ES-I3 (cell line): ENCODE measurements at regions not wholly inside any gene's neighbourhood (a gene's known extent, or its start where the extent isn't known, plus 50 kb on each side); places are given as distances from the start of the nearest gene placed in this dataset.

ENCODE experiments used
- H3K36me3 ChIP-seq: 2 replicates; pipeline ENCODE4 v1.6.1; 2013; ENCODE audit warnings: mild to moderate bottlenecking, low read length, control low read depth, moderate library complexity; ENCODE audit not compliant: insufficient read depth
- H3K4me1 ChIP-seq: 2 replicates; pipeline ENCODE4 v1.6.1; 2013; ENCODE audit warnings: mild to moderate bottlenecking, control low read depth, low read length; ENCODE audit not compliant: insufficient read depth
- H3K9ac ChIP-seq: 2 replicates; pipeline ENCODE4 v1.6.1; 2013; ENCODE audit warnings: low read depth, mild to moderate bottlenecking, low read length, moderate library complexity
- H3K9me3 ChIP-seq: 2 replicates; pipeline ENCODE4 v1.6.1; 2013; ENCODE audit warnings: mild to moderate bottlenecking, low read length, moderate library complexity; ENCODE audit not compliant: control insufficient read depth, insufficient read depth

GRCh38 chr14:85442996-85443395, 86.9 kb upstream of the FLRT2 start:
- Histone ChIP-seq H3K9me3 (no peaks in the 10 kb centered on the region), H3K4me1 (no peaks in the 10 kb centered on the region; the same call in 1 of the 2 replicates), H3K9ac (no peak overlapping the region), H3K36me3 (no peaks in the 10 kb centered on the region)

- Histone ChIP-seq H3K4me1 (no peaks in the 10 kb centered on the region; the same call in 1 of the 2 replicates), H3K9me3 (no peaks in the 10 kb centered on the region), H3K36me3 (no peaks in the 10 kb centered on the region), H3K9ac (no peak overlapping the region)
Measured at GRCh38 chr14:85444635-85445034, 85.3 kb upstream of the FLRT2 start.

GRCh38 chr14:85445151-85445795, 84.7 kb upstream of the FLRT2 start:
- H3K4me1 ChIP-seq = no peaks in the 10 kb centered on the region; the same call in 1 of the 2 replicates
- no peak overlapping the region for H3K9ac ChIP-seq
- H3K36me3 ChIP-seq = no peaks in the 10 kb centered on the region
- H3K9me3 ChIP-seq = no peaks in the 10 kb centered on the region

DNA sequence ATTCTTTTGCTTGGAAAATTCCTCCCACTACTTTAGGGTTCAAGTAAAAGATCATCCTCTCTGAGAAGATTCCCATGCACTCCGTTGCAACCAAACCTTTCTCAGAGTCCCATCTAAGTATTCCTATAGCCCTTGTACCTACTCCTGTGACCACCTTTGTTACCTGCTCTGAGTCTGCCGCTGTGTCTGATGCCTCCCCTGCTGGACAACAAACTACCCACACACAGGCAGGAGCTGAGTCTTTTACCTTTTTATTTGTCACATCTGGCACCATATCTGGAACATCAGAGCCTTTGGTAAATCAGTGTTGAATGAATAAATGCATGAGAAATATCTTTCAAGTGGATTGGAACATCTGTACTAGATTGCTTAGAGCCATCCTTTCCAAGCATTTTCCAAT, 82.1 kb upstream of the FLRT2 start:
- H3K9ac ChIP-seq = no peak overlapping the region
- no peaks in the 10 kb centered on the region for H3K36me3 ChIP-seq
- H3K4me1 ChIP-seq = no peaks in the 10 kb centered on the region
- H3K9me3 ChIP-seq = no peaks in the 10 kb centered on the region

DNA sequence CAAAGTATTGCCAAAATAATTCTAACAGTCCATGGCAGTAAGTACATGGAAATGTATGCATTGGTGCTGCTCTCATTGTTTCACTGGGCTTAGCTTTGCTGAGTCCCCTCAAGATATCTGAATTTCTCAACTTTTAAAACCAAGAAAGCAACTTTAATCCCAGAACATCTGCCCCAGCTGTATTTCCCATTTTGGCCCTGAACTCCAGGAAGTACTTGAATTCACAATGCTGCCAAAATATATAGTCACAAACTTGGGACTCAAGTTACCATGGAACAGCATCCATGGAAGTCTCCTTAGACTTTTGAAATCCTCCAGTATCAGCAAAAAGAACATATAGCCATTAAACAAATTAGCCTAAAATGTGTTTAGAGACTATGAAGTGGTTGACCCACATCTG, 78.5 kb upstream of the FLRT2 start:
- H3K4me1 ChIP-seq = no peaks in the 10 kb centered on the region
- no peaks in the 10 kb centered on the region for H3K36me3 ChIP-seq
- no peaks in the 10 kb centered on the region for H3K9me3 ChIP-seq
- no peak overlapping the region for H3K9ac ChIP-seq

DNA sequence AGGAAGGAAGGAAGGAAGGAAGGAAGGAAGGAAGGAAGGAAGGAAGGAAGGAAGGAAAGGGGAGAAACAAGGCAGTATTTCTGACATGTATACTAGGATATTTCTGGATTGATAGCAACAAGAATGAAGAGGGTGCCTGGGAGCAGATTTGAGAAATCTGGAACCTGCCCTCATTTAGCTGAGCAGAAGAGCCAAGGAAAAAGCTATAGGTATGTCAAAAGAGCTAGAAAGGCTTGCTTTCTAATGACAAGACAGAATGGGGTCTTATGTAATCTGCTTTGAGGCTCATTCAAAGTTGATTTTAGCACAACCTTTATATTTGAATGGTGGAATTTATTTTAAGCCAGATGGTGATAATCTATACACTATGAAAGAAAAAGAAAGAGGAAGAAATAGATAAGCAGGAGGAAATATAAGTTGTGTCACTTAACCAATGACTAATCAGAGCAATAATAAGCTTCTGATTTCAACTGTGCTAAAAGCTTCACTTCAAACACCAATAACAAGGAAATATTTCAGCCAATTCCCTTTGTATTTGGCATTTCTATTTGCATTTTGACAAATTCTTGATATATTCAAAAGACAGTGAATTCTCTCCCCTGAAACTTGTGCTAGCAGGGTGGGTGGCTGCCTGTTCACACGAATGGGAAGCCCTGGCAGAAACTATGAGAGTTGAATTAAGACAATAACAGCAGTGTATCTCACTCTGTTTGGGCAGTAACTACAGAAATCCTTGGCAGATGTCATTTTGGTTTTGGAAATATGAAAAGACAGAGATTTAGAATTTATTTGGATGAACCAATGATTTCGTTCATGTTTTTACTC, 76.3 kb upstream of the FLRT2 start:
- H3K9ac ChIP-seq = no peak overlapping the region
- no peaks in the 10 kb centered on the region for H3K9me3 ChIP-seq
- H3K4me1 ChIP-seq = no peaks in the 10 kb centered on the region
- no peaks in the 10 kb centered on the region for H3K36me3 ChIP-seq

DNA sequence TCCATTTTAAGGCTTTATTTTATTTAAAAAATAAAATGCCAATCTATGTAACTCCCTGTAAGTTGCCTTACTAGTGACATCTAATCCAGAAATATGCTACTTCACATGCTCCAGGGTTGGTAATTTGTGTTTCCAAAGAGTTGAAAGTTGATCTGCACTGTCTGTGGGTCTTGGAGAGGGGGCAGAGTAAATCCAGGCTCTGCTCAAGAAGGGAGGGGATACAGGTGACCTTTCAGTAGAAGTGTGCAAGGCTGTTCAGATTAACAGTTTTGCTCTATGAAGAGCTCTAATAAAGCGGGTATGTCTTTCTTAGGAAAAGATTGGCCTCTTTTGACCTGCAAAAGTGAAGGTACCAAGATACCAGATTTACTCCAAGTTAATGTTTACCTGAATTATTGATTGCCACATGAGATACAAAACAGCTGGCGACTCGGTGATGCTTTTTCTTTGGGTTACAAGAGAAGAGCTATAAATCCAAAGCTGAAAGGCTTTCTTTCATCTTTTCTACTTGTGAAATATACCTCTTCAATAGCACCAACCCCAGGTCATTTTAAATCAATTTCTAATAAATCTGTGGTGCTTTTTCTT, 75.6 kb upstream of the FLRT2 start:
- Histone ChIP-seq H3K9ac (no peak overlapping the region), H3K9me3 (no peaks in the 10 kb centered on the region), H3K4me1 (no peaks in the 10 kb centered on the region), H3K36me3 (no peaks in the 10 kb centered on the region)

GRCh38 chr14:85459361-85460000, 70.5 kb upstream of the FLRT2 start:
- Histone ChIP-seq H3K9me3 (no peaks in the 10 kb centered on the region), H3K36me3 (no peaks in the 10 kb centered on the region), H3K4me1 (peaks cover 9% of the 10 kb centered on the region), H3K9ac (no peak overlapping the region)

GRCh38 chr14:85461432-85462133, 68.4 kb upstream of the FLRT2 start:
- Histone ChIP-seq H3K4me1 (peaks cover 18% of the 10 kb centered on the region), H3K9me3 (no peaks in the 10 kb centered on the region), H3K36me3 (no peaks in the 10 kb centered on the region), H3K9ac (no peak overlapping the region)

- Histone ChIP-seq H3K9me3 (no peaks in the 10 kb centered on the region), H3K9ac (no peak overlapping the region), H3K4me1 (peaks cover 18% of the 10 kb centered on the region), H3K36me3 (no peaks in the 10 kb centered on the region)
Measured at GRCh38 chr14:85463512-85463911, 66.4 kb upstream of the FLRT2 start.

DNA sequence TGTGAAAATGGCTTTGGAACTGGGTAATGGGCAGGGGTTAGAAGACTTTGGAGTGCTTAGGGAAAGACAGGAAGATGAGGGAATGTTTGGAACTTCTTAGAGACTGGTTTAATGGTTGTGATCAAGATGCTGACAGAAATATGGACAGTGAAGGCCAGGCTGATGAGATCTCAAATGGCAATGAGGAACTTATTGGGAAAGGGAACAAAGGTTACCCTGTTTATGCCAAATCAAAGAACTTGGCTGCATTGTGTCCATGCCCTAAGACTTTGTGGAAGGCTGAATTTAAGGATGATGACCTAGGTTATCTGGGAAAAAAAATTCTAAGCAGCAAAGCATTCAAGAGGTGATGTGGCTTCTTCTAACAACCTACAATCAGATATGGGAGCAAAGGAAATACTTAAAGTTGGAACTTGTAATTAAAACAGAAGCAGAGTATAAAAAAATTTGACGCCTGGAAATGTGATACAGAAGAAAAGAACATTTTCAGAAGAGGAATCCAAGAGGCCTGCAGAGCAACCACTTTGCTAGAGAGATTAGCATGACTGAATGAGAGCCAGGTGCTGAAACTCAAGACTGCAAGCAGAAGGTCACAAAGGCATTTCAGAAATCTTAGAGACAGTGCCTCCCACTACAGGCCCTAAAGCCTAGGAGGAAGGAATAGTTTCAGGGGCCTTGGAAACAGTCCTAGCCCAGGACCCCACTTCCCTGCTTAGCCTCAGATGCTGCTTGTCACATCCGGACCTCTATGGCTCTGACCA, 65.6 kb upstream of the FLRT2 start:
- Histone ChIP-seq H3K36me3 (no peaks in the 10 kb centered on the region), H3K9ac (no peak overlapping the region), H3K4me1 (peaks cover 18% of the 10 kb centered on the region), H3K9me3 (no peaks in the 10 kb centered on the region)

DNA sequence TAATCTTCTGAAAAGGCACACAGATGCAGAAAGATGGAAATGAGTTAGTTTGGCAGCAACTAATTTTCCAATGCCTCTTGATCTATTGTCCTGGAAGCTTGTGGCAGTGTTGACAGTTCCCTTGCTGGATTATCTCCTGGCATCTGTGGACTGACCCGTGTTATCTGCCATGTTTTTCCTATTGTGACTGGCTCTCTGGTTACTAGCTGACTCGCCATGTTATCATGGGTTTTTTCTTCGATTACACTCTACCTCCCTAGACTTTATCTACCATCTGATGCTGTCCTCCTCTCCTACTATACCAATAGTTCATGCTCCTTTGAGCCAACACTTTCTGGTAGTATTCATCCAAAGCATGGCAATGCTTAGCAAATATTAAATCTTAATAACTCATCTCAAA, 63.3 kb upstream of the FLRT2 start:
- Histone ChIP-seq H3K9me3 (no peaks in the 10 kb centered on the region), H3K9ac (no peak overlapping the region), H3K36me3 (no peaks in the 10 kb centered on the region), H3K4me1 (peaks cover 22% of the 10 kb centered on the region)

DNA sequence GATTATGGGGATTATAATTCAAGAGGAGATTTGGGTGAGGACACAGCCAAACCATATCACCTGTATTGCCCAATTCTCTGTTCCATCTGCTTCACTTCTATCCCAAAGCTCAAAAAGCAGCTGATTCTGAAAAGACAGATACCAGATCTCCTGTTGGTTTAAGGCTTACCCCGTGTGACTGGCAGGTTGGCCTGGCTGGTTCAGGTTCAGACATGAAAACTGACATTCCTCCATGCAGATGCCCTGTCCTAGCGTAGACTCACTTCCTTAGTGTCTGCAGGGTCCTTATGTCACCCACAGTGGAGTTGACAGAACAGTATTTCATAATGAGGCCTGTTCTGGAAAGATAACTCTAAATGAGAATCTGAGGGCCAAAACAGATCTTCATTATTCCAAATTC, 61.1 kb upstream of the FLRT2 start:
- Histone ChIP-seq H3K9me3 (no peaks in the 10 kb centered on the region), H3K4me1 (peaks cover 21% of the 10 kb centered on the region), H3K9ac (no peak overlapping the region), H3K36me3 (no peaks in the 10 kb centered on the region)
